ENCODE measurements at regions not wholly inside any gene's neighbourhood (a gene's known extent, or its start where the extent isn't known, plus 50 kb on each side); places are given as distances from the start of the nearest gene placed in this dataset.
A peak's percentile ranks its signal among the peaks of the same experiment; 100 is the strongest.

GRCh38 chr16:86979061-86979460 lies 338.1 kb downstream of the C16orf95 start:
- no peaks in the 10 kb centered on the region for H3K9me3 Mint-ChIP-seq
- H3K4me1 Mint-ChIP-seq = no peaks in the 10 kb centered on the region
- H3K27me3 Mint-ChIP-seq = peaks cover 2% of the 10 kb centered on the region
- H3K4me3 Mint-ChIP-seq = no peak overlapping the region
- H3K36me3 Mint-ChIP-seq = no peaks in the 10 kb centered on the region
- H3K27ac Mint-ChIP-seq = no peak overlapping the region

- Mint-ChIP-seq H3K9me3 (no peaks in the 10 kb centered on the region), H3K27me3 (peaks cover 2% of the 10 kb centered on the region), H3K4me3 (no peak overlapping the region), H3K27ac (no peak overlapping the region), H3K36me3 (no peaks in the 10 kb centered on the region), H3K4me1 (no peaks in the 10 kb centered on the region)
Measured at GRCh38 chr16:86979984-86980553, 337.1 kb downstream of the C16orf95 start.

- Mint-ChIP-seq H3K4me3 (no peak overlapping the region), H3K27me3 (no peaks in the 10 kb centered on the region), H3K27ac (no peak overlapping the region), H3K9me3 (no peaks in the 10 kb centered on the region), H3K4me1 (no peaks in the 10 kb centered on the region), H3K36me3 (no peaks in the 10 kb centered on the region)
Measured at GRCh38 chr16:86980644-86981043, 336.5 kb downstream of the C16orf95 start.

- H3K36me3 Mint-ChIP-seq = no peaks in the 10 kb centered on the region
- H3K4me1 Mint-ChIP-seq = no peaks in the 10 kb centered on the region
- no peak overlapping the region for H3K27ac Mint-ChIP-seq
- H3K27me3 Mint-ChIP-seq = no peaks in the 10 kb centered on the region
- no peak overlapping the region for H3K4me3 Mint-ChIP-seq
- H3K9me3 Mint-ChIP-seq = no peaks in the 10 kb centered on the region
Measured at GRCh38 chr16:86982347-86982596, 334.9 kb downstream of the C16orf95 start.

- Mint-ChIP-seq H3K4me3 (no peak overlapping the region), H3K9me3 (no peaks in the 10 kb centered on the region), H3K27me3 (no peaks in the 10 kb centered on the region), H3K4me1 (no peaks in the 10 kb centered on the region), H3K27ac (no peak overlapping the region), H3K36me3 (no peaks in the 10 kb centered on the region)
Measured at GRCh38 chr16:86982912-86983311, 334.3 kb downstream of the C16orf95 start.

GRCh38 chr16:86983621-86984020 lies 333.6 kb downstream of the C16orf95 start:
- H3K36me3 Mint-ChIP-seq = no peaks in the 10 kb centered on the region
- no peak overlapping the region for H3K4me3 Mint-ChIP-seq
- no peaks in the 10 kb centered on the region for H3K9me3 Mint-ChIP-seq
- H3K4me1 Mint-ChIP-seq = no peaks in the 10 kb centered on the region
- no peaks in the 10 kb centered on the region for H3K27me3 Mint-ChIP-seq
- no peak overlapping the region for H3K27ac Mint-ChIP-seq

GRCh38 chr16:86984343-86984742 lies 332.8 kb downstream of the C16orf95 start:
- no peaks in the 10 kb centered on the region for H3K27me3 Mint-ChIP-seq
- no peak overlapping the region for H3K4me3 Mint-ChIP-seq
- no peaks in the 10 kb centered on the region for H3K36me3 Mint-ChIP-seq
- no peak overlapping the region for H3K27ac Mint-ChIP-seq
- no peaks in the 10 kb centered on the region for H3K9me3 Mint-ChIP-seq
- H3K4me1 Mint-ChIP-seq = no peaks in the 10 kb centered on the region

- H3K9me3 Mint-ChIP-seq = no peaks in the 10 kb centered on the region
- H3K4me3 Mint-ChIP-seq = no peak overlapping the region
- peaks cover under 1% of the 10 kb centered on the region for H3K4me1 Mint-ChIP-seq
- no peak overlapping the region for H3K27ac Mint-ChIP-seq
- H3K36me3 Mint-ChIP-seq = no peaks in the 10 kb centered on the region
- H3K27me3 Mint-ChIP-seq = no peaks in the 10 kb centered on the region
Measured at GRCh38 chr16:86984991-86985647, 332.1 kb downstream of the C16orf95 start.

GRCh38 chr16:86985648-86986015 lies 331.6 kb downstream of the C16orf95 start:
- Mint-ChIP-seq H3K4me3 (no peak overlapping the region), H3K27me3 (no peaks in the 10 kb centered on the region), H3K36me3 (no peaks in the 10 kb centered on the region), H3K27ac (no peak overlapping the region), H3K9me3 (no peaks in the 10 kb centered on the region), H3K4me1 (peaks cover 4% of the 10 kb centered on the region)

GRCh38 chr16:86986136-86986535 lies 331.1 kb downstream of the C16orf95 start:
- peaks cover 4% of the 10 kb centered on the region for H3K4me1 Mint-ChIP-seq
- no peaks in the 10 kb centered on the region for H3K36me3 Mint-ChIP-seq
- no peaks in the 10 kb centered on the region for H3K27me3 Mint-ChIP-seq

GRCh38 chr16:86986809-86987487 lies 330.2 kb downstream of the C16orf95 start:
- H3K4me3 Mint-ChIP-seq = no peak overlapping the region
- no peaks in the 10 kb centered on the region for H3K27me3 Mint-ChIP-seq

More at GRCh38 chr16:86986136-86986535, 331.1 kb downstream of the C16orf95 start:
- Mint-ChIP-seq H3K9me3 (no peaks in the 10 kb centered on the region), H3K4me3 (no peak overlapping the region), H3K27ac (no peak overlapping the region)

GRCh38 chr16:86987746-86988670 lies 329.2 kb downstream of the C16orf95 start:
- Mint-ChIP-seq H3K4me3 (no peak overlapping the region), H3K4me1 (peaks cover 4% of the 10 kb centered on the region), H3K9me3 (no peaks in the 10 kb centered on the region), H3K36me3 (no peaks in the 10 kb centered on the region), H3K27ac (no peak overlapping the region), H3K27me3 (peaks cover 2% of the 10 kb centered on the region)

More at GRCh38 chr16:86986809-86987487, 330.2 kb downstream of the C16orf95 start:
- H3K27ac Mint-ChIP-seq = peak overlapping the region; percentile 8
- no peaks in the 10 kb centered on the region for H3K9me3 Mint-ChIP-seq
- peaks cover 4% of the 10 kb centered on the region for H3K4me1 Mint-ChIP-seq
- no peaks in the 10 kb centered on the region for H3K36me3 Mint-ChIP-seq

- no peak overlapping the region for H3K27ac Mint-ChIP-seq
- peaks cover 4% of the 10 kb centered on the region for H3K27me3 Mint-ChIP-seq
- H3K4me1 Mint-ChIP-seq = peaks cover 4% of the 10 kb centered on the region
- H3K9me3 Mint-ChIP-seq = no peaks in the 10 kb centered on the region
- no peaks in the 10 kb centered on the region for H3K36me3 Mint-ChIP-seq
- no peak overlapping the region for H3K4me3 Mint-ChIP-seq
Measured at GRCh38 chr16:86988920-86989696, 328.1 kb downstream of the C16orf95 start.

GRCh38 chr16:86990451-86990850 lies 326.7 kb downstream of the C16orf95 start:
- H3K4me3 Mint-ChIP-seq = no peak overlapping the region
- peaks cover 4% of the 10 kb centered on the region for H3K4me1 Mint-ChIP-seq
- no peaks in the 10 kb centered on the region for H3K9me3 Mint-ChIP-seq
- peaks cover 4% of the 10 kb centered on the region for H3K27me3 Mint-ChIP-seq
- no peak overlapping the region for H3K27ac Mint-ChIP-seq
- H3K36me3 Mint-ChIP-seq = no peaks in the 10 kb centered on the region

- H3K27me3 Mint-ChIP-seq = peaks cover 4% of the 10 kb centered on the region
- H3K27ac Mint-ChIP-seq = no peak overlapping the region
- no peaks in the 10 kb centered on the region for H3K9me3 Mint-ChIP-seq
- H3K4me3 Mint-ChIP-seq = no peak overlapping the region
- H3K36me3 Mint-ChIP-seq = no peaks in the 10 kb centered on the region
- peaks cover 4% of the 10 kb centered on the region for H3K4me1 Mint-ChIP-seq
Measured at GRCh38 chr16:86991679-86992078, 325.5 kb downstream of the C16orf95 start.

Measured in activated naive CD4-positive, alpha-beta T cell treated with anti-CD3 and anti-CD28 coated beads, Interleukin-2, amount 50 U/mL, for 24 hours (primary cell).